ENCODE measurements at regions not wholly inside any gene's neighbourhood (a gene's known extent, or its start where the extent isn't known, plus 50 kb on each side); places are given as distances from the start of the nearest gene placed in this dataset.

DNA sequence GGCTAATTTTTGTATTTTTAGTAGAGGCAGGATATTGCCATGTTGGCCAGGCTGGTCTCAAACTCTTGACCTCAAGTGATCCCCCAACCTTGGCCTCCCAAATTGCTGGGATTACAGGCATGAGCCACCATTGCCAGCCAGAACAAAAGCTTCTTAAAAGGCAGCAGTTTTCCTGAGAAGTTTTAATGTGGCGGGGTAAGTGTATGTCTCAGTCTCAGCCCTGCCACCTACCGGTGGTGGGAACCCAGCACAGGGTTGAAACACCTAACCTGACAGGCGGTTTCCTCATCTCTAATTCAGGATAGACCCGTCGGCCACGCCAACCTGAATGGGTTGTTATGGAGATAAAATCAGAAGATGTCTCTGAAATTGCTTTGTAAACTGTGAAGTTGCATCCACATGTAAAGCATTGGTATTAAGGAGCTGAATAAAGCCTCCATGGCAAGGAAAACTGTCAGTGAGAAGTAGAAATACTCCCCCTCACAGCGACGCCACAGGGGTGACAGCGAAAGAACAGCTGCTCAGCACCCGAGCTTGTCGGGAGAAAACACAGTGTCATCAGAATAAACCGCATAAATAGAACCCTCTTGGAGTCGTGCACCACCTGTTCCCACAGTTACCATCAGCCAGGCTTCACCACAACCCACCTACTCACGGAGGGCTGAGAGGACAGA lies 165.9 kb upstream of the NCAM1 start:
- FAIRE-seq, result no peak

DNA sequence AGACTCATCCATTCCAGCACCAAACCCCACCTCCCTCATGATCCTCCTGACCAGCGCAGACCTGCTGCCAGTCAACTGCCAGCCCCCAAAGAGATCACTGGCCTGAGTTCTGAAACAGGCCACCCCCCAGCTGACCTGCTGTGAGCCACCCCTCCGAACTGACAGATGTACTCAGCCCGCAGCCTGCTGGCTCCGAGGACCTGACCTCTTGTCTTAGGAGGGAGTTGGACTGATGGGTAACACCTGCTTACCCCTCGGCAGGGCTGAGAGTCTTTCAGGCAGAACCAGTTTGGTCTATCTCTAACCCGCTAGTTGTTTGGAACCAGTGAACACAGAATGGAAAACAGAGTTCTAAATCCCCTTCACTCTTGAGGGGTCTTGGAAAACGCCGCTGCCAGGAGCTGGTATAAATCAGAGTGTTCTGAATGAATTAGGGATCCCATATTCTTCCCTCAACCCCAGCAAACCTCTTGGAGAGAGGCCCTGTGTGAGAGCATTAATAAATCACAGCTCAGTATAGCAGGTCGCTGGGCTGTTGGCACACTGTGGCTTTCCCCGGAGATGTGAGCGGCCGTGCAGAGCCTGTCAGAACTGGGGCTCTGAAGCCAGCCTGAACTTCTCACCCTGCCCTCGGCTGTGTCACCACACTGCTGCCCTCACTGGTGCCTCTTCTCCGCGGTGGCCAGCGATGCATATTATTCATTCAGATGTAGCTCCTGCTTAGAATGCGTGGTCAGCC lies 165.1 kb upstream of the NCAM1 start:
- FAIRE-seq, result no peak

DNA sequence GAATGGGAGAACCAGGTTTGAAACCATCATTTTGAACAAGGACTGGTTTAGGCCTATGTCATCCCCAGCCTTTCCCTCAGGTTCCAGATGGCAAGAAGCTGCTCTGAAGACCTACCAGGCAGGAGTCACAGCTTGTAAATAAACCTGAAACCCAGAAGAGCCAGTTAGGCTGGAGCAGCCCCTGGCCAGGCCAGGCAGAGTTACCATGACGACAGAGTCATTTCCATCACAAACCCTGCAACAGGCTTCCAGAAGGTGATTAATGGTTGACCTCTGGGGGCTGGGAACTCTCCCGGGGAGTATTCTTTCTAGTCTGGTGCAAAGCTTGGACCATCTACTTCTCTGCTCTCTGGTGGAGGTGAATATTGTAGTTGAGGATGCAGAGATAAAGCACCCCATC lies 164.1 kb upstream of the NCAM1 start:
- FAIRE-seq, result no peak

DNA sequence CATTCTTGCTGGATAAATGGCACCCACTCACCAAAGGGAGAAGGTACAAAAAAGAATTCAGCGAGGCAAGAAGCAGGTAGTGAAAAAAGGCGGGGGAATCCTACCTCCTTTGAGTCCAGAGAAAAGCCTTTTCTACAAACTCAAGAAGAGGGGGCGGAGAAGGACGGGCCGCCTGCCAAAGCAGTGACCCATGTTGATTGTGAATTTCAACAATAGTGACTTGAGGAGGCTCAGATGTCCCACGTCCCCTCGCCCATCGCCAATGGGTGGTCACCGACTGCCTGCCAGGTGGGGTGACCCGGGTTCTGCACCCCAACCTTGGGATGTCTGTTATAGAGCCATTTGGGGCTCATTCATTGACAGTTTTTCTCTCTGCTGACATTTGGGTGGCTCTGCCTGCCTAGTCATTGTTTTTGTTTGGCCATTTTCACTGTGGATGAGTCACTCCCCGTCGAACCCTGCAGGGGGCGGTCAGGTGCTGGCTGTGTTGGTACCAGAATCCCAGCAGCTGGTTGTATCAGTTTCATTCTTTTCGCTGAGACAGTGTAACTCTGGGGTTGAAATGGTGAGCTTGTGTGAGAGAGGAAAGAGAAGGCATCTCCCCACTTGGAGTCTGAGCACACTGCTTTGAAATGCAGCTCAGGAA lies 163.4 kb upstream of the NCAM1 start:
- no peak for FAIRE-seq

DNA sequence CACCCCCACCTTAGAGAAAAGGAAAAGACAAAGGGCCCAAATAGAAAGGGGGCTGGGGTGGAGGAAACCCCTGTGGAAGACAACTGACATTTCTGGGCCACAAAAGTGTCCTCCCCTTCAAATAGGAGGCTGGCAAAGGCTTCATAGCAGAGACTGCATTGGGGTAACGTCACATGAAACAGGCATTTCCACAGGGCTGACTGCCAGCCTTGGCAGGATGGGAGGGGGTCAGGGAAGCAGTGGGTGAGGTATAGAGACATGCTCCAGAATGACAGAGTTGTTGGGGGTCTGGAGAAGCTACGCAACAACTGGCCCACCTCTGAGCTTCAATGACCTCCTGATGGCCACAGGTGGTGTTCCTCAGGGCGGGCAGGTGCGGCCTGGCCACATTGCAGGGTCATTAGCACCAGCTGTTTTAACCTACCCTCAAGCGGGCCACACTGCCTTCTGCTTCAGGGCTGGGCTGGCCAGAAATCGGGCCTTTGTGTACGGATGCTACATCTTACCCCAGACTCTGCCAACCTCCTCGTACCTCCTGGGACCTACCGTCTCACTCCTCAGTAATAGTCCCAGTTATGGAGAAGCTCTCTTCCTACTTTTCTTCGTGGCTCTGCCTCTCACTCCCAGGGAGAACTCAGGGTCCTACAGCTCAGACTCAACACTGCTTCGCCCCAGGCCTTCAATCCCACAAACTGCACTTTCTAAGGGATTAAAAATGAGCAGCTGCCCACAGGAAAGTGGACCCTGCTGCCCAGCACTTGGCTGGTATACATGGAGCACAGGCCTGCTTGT lies 160.0 kb upstream of the NCAM1 start:
- no peak for FAIRE-seq

DNA sequence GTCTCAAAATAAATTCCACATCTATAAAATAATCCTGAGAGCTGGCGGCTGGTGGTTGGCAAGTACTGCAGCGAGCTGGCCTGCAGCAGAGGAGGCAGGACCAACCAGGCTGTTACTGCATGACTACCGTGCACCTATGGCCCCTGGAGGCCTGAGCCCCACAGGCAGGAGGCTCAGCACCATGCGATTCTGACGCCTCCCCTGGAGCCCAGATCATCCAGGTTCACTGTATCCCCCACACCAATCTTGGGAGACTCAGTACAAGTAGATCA lies 159.5 kb upstream of the NCAM1 start:
- no peak for FAIRE-seq

DNA sequence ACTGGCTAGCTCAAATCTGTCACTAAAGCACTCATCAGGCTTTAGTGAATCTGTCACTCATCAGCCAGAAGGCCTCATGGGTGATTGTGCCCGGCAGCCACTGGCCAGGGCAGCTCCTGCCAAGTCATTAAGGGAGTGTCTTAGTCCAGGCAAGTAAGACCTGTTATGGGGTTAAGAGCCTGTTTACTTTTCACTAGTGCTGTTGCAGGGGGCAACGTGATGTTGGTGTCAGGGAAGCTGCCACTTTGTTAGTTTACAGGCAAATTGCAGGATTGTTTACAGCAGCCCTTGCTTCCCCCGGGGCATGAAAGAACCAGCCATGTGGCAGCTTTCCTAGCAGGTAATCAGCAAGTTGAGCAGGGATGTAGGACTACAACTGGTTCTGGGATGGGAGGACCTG lies 155.6 kb upstream of the NCAM1 start:
- FAIRE-seq, result no peak

DNA sequence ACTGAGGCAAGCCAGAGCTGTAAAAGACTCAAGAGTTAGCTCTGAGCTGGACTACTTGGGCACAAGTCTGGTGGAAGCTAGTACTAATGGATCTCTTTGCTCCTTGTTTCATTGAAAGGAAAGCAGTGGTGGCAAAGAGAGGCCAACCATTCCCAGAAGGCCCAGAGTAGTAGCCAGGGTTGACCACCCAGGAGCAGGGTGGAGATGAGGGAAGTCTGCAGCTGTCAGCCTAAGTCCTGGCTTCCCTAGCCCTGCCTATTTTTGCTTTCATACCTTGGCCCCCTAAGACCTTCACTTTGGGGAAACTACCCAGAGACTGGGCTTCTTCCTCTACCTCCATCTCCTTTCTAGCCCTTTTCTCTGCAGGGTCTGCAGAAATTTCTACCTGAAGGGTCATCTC lies 155.0 kb upstream of the NCAM1 start:
- FAIRE-seq, result no peak

DNA sequence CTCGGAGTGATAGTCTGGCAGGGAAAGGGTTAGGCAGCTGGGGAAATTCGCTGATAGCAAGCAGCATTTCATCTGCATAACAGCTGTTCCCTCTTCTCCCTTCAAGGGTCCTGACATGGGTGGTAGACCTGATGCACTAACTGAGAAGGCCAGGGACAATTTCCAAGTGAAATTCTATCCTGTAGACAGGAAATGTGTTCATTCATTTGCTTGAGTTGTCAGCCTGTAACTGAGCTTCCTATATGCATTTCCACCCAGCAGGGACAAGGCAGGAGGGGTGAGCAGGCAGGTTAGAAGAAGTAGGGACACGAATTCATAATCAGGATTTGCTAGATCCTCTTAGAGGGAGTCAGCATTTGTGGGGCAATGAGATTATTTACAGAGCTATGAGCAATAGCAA lies 154.3 kb upstream of the NCAM1 start:
- no peak for FAIRE-seq

DNA sequence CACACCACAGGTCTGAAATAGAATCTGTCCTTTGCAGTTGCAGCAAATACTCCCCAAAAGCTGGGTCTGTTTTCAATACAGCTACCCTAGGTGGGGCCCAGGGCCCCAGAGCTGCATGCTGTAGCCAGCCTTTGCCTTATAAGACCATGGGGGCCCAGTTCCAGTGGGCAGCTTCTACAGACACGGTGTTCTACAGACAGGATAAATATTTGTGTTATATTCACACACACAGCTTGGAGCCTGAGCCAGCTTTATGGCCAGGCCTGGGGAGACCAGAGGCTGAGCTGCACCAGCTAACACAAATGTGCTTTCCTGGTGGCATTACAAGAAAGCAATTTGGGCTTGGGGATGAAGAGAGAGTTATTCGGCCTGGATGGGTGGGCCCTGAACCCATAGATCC lies 151.8 kb upstream of the NCAM1 start:
- FAIRE-seq, result no peak

DNA sequence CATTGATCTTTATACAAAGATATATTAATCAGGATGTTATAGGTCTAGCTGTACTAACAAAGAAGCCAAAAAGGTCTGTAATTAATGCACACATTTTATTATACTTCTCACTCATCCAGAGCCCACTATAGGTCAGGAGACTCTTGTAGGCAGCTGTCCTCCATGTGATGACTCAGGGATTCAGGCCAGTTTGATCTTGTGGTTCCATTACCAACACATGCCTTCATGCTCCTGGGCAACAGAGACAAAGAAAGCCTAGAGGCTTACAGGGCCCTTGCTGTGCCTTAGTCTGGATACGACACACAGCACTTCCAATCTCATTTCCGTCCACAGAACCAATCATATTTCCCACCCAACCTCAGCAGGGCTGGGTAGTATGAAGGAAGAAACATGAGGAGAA lies 150.3 kb upstream of the NCAM1 start:
- FAIRE-seq, result no peak

DNA sequence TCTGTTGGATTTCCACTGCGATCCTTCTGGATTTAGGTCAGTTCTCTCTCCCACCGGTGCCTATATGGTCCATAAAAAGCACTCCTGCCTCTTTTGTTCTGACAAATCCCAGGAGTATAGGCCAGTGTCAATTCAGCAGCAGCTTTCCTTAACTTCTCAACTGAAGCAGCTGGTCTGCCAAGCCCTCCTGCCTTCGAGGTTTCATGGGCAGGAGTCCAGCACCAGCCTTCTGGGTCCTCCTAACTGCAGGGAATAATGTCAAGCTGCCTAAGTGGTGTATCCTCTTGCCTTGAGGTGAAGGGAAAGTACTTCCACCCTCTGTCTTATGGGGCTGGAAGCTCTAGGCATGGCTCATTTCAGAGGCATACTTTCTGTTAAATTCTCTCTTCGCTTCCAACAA lies 149.4 kb upstream of the NCAM1 start:
- FAIRE-seq, result no peak

DNA sequence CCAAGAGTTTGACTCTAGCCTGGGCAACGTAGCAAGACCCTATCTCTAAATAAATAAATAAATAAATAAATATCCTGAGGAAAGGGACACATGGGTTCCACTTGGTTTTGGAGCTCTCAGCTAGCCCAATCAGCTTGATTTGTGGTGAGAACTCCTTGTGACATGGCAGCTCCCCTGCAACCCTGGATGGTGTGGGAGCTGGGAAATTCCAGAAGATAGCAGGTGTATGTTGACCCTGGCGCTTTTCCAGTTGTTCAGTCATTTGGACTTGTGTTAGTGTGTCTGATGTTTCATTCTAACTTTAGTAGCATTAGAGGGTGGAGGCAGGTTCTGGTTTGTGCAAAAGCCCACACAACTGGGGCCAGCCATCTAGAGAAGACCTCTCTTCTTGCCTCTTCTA lies 148.5 kb upstream of the NCAM1 start:
- no peak for FAIRE-seq

DNA sequence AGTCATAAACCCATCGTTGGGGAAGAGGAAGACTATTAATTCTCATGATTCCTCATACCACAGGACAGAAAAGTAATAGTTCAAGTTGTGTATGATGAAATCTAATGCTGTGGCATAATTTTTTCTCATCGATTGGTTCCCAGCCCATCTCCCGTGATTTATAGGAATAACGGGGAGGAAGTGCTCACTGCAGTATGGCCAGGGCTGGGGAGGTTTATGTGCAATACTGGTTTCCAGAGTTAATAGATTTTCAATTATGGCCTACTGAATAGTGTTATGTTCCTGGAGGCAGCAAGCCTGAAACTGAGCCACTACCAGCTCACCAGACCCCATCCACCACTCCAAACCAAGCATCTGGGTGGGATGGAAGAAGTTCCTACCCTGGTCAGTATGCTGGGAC lies 147.1 kb upstream of the NCAM1 start:
- FAIRE-seq, result no peak

DNA sequence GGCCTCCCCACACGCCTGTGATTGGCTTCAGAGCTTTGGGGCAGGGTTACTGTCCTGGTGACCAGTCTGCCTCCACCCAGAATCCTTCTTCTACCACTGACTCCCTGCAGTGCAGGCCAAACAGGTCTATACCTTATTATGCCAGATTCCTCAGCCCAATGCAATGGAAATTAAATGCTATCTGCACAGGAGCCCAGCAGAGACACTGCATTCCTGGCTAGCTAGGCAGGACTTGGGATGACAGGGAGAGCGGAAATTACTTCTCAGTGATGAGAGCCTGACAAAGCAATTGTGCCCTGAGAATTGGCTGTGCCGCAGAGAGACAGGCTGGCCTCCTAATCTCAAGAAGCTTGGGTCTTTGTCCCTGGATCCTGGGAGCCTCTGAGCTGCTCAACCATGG lies 143.8 kb upstream of the NCAM1 start:
- FAIRE-seq, result no peak

DNA sequence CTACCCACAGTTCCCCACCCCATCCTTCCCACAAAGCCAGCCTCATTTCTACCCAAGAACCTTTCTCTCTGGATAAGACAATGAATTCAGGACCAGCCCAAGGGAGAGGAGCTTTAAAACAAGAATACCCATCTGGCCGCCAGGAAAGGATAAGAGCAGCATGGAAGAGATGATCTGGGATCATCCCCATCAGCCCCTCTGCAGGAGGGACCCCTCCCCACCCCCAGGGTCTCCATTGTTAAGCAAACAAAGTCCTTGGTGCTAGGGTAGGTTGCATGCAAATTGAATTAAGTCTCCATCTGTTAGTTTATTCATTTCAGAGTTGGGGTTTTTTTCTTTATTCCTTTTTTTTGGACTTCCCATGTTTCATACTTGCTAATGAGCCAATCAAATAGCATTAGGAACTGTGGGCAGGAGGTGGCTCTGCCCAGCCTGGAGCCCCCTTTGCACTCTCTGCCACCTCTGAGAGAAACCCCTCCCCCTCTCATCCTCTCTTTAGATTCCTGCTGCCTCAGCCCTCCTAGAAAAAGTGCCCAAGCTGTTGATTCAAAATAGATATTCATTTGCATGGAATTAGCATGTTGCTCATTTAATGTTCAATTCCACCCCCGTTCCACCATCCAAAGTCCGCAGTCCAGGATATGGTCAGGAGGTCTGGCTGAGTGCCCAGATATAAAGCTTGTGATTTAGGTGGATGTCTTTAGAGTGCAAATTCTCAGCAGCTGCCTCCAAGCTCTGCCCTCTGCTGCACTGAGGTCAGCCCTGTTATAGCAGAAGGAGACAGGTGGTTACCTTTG lies 138.5 kb upstream of the NCAM1 start:
- FAIRE-seq, result no peak

DNA sequence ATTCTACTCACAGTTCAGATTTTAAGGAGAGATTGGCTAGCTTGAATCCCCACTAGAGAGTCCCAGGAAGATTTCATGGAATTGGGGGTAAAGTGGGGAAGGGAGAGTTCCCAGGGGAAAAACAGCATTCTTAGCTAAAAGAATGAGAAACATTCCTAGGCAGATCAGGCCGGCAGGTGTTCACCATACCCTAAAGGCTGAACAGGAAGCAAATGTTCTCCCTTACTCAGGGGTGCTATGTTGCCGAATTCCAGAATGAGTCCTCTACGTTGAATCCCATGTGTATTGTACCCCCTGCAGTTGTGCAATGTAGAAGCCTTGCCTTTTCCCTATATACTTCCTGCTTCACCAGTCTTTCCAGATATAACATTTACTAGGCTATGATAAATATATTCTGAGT lies 135.2 kb upstream of the NCAM1 start:
- no peak for FAIRE-seq

DNA sequence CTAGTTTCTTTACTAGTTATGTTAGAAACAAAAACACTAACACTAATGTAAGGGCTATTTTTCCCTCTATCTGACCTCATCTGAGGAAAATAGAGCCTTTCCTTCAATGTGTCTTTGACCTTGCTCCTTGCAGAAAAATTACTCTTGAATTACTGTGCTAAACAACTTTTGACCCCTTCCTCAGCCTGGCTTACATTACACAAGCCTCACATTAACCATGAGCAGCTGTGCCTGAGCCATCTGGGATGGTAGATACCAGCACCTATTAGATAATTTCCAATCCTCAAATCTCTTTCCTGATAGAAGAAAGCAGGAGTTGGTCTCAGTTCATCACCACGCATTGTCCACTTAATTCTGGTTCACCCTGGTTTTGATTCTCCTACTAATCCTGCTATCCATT lies 134.4 kb upstream of the NCAM1 start:
- FAIRE-seq, result no peak

DNA sequence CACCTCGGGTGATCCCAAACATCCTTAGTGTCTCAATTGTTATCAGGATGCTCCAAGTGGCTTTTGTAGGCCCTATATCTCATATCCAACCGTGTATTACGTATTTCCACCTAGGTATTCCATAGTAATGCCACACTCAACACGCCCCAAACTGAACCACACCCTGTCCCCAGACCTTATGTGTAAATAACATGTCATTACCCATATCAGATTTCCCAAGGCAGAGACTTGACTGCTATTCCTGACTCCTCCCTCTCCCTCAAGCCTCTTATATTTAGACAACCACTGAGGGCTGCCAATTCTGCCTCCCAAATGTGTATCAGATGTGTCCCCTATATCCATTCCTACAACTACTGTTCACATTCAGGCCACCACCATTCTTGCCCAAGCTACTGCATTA lies 132.8 kb upstream of the NCAM1 start:
- FAIRE-seq, result no peak

DNA sequence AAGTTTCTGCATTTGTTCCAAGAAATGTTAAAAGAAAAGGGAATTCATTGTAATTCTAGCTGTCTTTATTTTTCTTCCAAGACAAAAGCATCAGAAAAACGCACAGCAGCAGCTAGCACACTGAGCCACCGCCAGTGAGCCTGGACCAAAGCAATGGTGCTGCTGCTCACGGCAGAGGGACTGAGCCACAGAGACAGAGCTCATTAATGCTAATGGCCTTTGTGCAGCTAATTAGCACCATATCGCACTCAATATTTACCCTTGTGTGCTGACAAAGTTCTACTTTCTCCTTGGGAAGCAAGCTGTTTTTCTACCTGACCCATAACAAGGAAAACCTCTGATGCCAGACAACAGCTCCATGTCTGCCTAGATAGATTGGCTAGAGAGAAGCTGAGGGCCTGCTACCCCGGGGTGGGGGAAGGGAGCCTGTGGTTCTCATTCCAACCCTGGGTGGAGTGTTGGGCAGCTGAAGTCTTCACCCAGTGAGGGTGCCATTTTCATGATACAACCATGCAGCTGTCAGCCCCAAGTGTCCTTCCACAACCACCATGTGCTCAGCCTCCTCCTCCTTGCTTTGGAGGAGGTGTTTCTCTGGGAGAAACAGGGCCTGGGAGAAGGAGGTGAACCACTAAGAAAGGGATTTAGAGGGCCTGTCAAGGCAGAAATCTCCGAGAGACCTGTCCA lies 131.1 kb upstream of the NCAM1 start:
- no peak for FAIRE-seq

DNA sequence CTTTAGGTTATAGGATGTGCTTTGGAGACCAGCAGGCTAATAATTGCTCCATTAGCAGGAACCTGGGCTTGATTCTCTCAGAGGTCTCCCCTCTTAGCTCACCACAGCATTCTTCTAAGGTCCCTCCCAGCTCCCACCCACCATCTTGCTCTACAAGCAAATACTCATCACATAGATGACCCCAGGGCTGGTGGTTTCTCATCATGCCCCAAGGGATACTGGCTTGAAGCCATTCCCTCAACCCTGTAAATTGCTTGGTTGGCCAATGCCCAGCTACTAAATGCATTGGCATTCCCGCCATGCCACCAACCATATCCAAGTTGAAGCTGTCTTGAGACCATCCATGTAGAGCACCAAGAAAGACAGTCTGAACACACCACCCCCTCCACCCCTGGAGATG lies 130.2 kb upstream of the NCAM1 start:
- FAIRE-seq, result no peak

All from endometrium (tissue), 2 donors.